ENCODE measurements at regions not wholly inside any gene's neighbourhood (a gene's known extent, or its start where the extent isn't known, plus 50 kb on each side); places are given as distances from the start of the nearest gene placed in this dataset.

DNA sequence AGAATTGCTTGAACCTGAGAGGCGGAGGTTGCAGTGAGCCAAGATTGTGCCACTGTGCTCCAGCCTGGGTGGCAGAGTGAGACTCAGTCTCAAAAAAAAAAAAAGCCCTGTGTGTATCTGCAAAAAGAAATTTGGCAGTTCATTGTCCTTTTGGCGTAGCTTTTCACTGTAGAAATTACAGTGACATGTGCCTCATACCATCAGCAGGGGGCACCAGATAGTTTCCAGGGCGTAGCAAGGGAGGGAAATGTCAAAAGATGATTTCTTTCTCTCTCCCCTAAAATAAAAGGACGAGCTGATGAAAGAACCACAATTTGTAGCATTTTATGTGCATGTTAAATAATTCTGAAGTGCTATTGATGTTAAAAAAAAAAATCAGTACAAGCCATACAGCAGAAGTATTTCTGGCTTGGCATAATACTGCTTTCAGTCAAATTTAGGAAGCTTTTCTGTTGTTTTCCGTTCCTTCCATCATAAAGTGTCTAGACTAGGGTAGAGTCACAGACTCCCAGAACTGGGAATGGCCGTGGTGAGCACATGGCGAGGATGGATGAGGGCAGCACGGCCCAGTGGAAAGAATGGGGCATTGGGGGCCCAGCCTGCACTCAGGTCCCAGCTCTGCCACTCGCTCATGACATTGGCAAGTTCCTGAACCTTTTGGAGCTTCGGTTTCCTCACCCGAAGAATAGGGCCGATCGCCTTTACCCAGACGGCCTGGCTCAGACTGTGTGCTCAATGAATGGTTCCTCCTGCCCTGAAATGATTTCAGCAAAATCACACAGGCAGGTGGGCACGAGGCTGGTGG is 59.8 kb upstream of the RPH3AL start:
- peak; percentile 81 for DNase-seq

GRCh38 chr17:411421-412120 is 59.0 kb upstream of the RPH3AL start:
- no peak for DNase-seq

- peak; percentile 64 for DNase-seq
These were observed 58.2 kb upstream of the RPH3AL start for GRCh38 chr17:410543-411401.

DNA sequence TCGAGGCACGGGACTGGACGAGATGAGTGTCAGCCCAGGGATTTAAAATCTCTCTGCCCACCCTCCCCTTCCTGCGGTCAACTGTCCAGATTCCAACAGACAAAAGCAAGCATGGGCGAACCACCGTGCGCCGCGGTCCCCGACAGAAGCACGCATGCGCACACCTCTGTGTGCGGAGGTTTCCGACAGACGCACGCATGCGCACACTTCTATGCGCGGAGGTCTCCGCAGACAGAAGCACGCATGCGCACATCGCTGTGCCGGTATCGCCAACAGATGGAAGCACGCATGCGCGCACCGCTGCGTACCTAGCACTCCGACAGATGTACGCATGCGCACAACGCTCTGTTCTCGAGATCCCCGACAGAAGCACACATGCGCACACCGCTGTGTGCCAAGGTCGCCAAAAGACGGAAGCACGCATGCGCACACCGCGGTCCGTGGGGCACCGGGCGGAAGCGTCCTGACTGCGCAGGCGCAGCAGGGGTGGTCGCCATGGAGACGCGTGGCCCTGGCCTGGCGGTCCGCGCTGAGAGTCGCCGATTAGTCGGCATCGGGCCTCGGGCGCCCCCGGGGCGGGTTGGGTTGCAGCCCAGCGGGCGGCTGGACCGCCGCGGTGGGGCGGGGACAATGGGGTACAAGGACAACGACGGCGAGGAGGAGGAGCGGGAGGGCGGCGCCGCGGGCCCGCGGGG is 57.4 kb upstream of the RPH3AL start:
- peak; percentile 100 for DNase-seq

DNA sequence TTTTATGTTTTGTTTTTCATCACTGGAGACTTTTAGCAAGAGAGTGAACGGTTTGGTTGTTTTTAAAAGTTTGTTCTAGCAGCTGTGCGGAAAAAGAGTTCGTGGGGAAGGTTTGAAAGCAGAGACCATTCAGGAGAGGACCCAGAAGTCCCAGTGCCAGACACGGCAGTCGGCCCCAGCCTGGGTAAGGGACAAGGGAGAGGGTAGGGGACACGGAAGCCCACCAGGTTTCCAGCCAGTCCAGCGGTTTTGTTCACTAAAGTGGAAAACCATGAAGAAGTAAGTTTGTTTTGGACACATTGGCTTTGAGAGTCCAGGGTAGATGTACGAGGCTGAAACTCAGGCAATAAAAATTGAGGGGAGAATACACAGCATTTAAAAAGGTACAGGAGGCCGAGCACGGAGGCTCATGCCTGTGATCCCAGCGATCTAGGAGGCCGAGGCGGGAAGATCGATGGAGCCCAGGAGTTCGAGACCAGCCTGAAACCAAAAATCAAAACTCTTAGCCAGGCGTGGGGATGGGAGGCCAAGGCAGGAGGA is 56.8 kb upstream of the RPH3AL start:
- DNase-seq: no peak

DNA sequence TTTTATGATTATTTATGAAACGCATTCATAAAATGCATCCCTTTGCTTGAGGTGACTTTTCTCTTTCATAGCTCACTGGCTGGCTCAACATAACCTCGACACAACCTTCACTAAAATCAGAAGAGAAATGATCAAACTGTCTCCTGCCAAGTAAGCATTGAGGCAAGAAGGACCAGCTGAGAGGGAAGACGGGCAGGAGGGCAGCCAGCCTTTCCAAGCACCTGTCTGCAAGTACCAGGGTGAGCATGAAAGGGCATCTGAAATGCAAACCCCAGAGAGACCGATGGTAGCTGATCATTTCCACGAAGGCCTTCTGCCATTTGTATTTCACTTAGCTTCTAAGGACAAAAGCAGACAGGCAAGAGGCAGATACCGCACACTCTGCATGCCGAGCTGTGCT is 52.1 kb upstream of the RPH3AL start:
- no peak for DNase-seq

All from activated CD4-positive, alpha-beta T cell treated with anti-CD3 and anti-CD28 coated beads, Interleukin-10, Interleukin-2, amounts not matched to agents 100 ng/mL and 50 ng/mL, durations not matched to agents 16 hours and 8 hours (primary cell).